ENCODE measurements at regions not wholly inside any gene's neighbourhood (a gene's known extent, or its start where the extent isn't known, plus 50 kb on each side); places are given as distances from the start of the nearest gene placed in this dataset.

DNA sequence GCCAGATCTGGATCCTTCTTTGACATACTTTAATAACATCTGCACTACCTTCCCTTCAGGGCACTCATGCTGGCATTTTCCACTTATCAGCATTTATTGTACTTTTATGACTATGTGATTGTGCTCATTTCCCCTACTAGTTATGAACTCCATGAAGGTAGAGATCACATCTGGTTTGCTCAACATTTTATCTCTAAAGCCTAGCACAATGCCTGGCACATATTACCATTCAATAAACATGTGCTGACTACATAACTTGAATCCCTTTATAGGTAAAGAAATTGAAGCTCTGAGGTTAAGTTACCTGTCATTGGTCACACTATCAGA lies 221.2 kb downstream of the HHIPL2 start:
- no peak for TF ChIP-seq POLR2A (IDR thresholded peaks at IDR 0.05)
- TF ChIP-seq, protein P1, sequence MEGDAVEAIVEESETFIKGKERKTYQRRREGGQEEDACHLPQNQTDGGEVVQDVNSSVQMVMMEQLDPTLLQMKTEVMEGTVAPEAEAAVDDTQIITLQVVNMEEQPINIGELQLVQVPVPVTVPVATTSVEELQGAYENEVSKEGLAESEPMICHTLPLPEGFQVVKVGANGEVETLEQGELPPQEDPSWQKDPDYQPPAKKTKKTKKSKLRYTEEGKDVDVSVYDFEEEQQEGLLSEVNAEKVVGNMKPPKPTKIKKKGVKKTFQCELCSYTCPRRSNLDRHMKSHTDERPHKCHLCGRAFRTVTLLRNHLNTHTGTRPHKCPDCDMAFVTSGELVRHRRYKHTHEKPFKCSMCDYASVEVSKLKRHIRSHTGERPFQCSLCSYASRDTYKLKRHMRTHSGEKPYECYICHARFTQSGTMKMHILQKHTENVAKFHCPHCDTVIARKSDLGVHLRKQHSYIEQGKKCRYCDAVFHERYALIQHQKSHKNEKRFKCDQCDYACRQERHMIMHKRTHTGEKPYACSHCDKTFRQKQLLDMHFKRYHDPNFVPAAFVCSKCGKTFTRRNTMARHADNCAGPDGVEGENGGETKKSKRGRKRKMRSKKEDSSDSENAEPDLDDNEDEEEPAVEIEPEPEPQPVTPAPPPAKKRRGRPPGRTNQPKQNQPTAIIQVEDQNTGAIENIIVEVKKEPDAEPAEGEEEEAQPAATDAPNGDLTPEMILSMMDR (IDR thresholded peaks at IDR 0.05), result no peak
